DND-41 (cell line): ENCODE measurements at regions not wholly inside any gene's neighbourhood (a gene's known extent, or its start where the extent isn't known, plus 50 kb on each side); places are given as distances from the start of the nearest gene placed in this dataset.

Experiments
- ATAC-seq: fragments of 200-7000 bp; cut with Tn5 transposase; 3 replicates; pipeline ENCODE4 v1.9.1; 2021; ENCODE audit warnings: low read depth; ENCODE audit not compliant: insufficient read depth
- DNase-seq: peaks from one replicate; pipeline ENCODE4 v3.0.0-alpha.2; 2020
- H2AFZ ChIP-seq: 2 replicates; pipeline ENCODE4 v1.6.0; 2012; ENCODE audit warnings: low read depth, low read length
- H3K27ac ChIP-seq: 2 replicates; pipeline ENCODE4 v1.5.1; 2012; ENCODE audit warnings: low read length, inconsistent platforms
- H3K27me3 ChIP-seq: fragments of 200-600 bp; sonication (generic); 2 replicates; pipeline ENCODE4 v1.6.0; 2012; ENCODE audit warnings: low read length, mild to moderate bottlenecking, inconsistent platforms; ENCODE audit not compliant: insufficient read depth, poor library complexity
- H3K36me3 ChIP-seq: 2 replicates; pipeline ENCODE4 v1.5.1; 2012; ENCODE audit warnings: low read length, inconsistent platforms; ENCODE audit not compliant: insufficient read depth
- H3K4me1 ChIP-seq: 2 replicates; pipeline ENCODE4 v1.5.1; 2012; ENCODE audit warnings: mild to moderate bottlenecking, low read length; ENCODE audit not compliant: insufficient read depth
- H3K4me2 ChIP-seq: 2 replicates; pipeline ENCODE4 v1.6.0; 2012; ENCODE audit warnings: mild to moderate bottlenecking, moderate library complexity, low read length, inconsistent platforms; ENCODE audit not compliant: insufficient read depth
- H3K4me3 ChIP-seq, 2 experiments: fragments of 200-600 bp in 1 of 2; shearing (Covaris generic) in 1 of 2; 2 replicates each; pipeline ENCODE4 v1.5.1; 2012 to 2016; ENCODE audit warnings: inconsistent platforms in 2 of 2, low read length in 2 of 2, mild to moderate bottlenecking in 2 of 2, low read depth in 1 of 2, moderate library complexity in 1 of 2
- H3K79me2 ChIP-seq: 2 replicates; pipeline ENCODE4 v1.6.0; 2012; ENCODE audit warnings: low read length, inconsistent platforms; ENCODE audit not compliant: insufficient read depth
- H3K9ac ChIP-seq: 2 replicates; pipeline ENCODE4 v1.6.0; 2012; ENCODE audit warnings: low read depth, mild to moderate bottlenecking, inconsistent platforms, low read length, moderate library complexity
- H3K9me3 ChIP-seq: 2 replicates; pipeline ENCODE4 v1.5.1; 2012; ENCODE audit warnings: low read length, moderate library complexity, mild to moderate bottlenecking, inconsistent platforms; ENCODE audit not compliant: insufficient read depth, severe bottlenecking
- H4K20me1 ChIP-seq: 2 replicates; pipeline ENCODE4 v1.6.0; 2012; ENCODE audit warnings: low read length; ENCODE audit not compliant: insufficient read depth
- CTCF ChIP-seq: IDR thresholded peaks from 2 replicates; pipeline ENCODE4 v1.5.1; 2012; ENCODE audit warnings: borderline replicate concordance, low read length, moderate library complexity, mild to moderate bottlenecking; ENCODE audit not compliant: poor library complexity, severe bottlenecking; ENCODE audit errors: extremely low read depth
- EZH2 ChIP-seq: IDR thresholded peaks from 3 replicates; pipeline ENCODE4 v1.6.1; 2012; ENCODE audit warnings: borderline replicate concordance, low read depth, mild to moderate bottlenecking, moderate library complexity, low read length, inconsistent platforms; ENCODE audit not compliant: severe bottlenecking

- H3K4me2 ChIP-seq, result no peak overlapping the region
- no peak overlapping the region for H3K9ac ChIP-seq
- H2AFZ ChIP-seq, result no peak overlapping the region
- no peaks in the 10 kb centered on the region for H3K36me3 ChIP-seq
- no peak for DNase-seq
- peaks cover 5% of the 10 kb centered on the region for H3K27me3 ChIP-seq
- ATAC-seq, result no peak
- no peak overlapping the region for H3K4me3 ChIP-seq
- no peak overlapping the region for H3K27ac ChIP-seq
- no peaks in the 10 kb centered on the region for H3K4me1 ChIP-seq
- no peak for TF ChIP-seq EZH2
- TF ChIP-seq CTCF, result no peak
- no peaks in the 10 kb centered on the region for H3K9me3 ChIP-seq
- H3K79me2 ChIP-seq, result no peaks in the 10 kb centered on the region
- no peaks in the 10 kb centered on the region for H4K20me1 ChIP-seq
These were observed 171.8 kb downstream of the IER5 start for GRCh38 chr1:181260271-181260670.

- Histone ChIP-seq H3K9me3 (no peaks in the 10 kb centered on the region), H3K79me2 (no peaks in the 10 kb centered on the region), H3K27ac (no peak overlapping the region), H3K4me2 (no peak overlapping the region), H2AFZ (no peak overlapping the region), H3K27me3 (peaks cover 5% of the 10 kb centered on the region), H3K4me3 (no peak overlapping the region), H3K9ac (no peak overlapping the region), H3K4me1 (no peaks in the 10 kb centered on the region), H3K36me3 (no peaks in the 10 kb centered on the region), H4K20me1 (no peaks in the 10 kb centered on the region)
- no peak for ATAC-seq
- TF ChIP-seq CTCF, result no peak
- no peak for TF ChIP-seq EZH2
- no peak for DNase-seq
These were observed 172.5 kb downstream of the IER5 start for GRCh38 chr1:181260994-181261393.

- Histone ChIP-seq H3K4me2 (no peak overlapping the region), H3K79me2 (no peaks in the 10 kb centered on the region), H3K9me3 (no peaks in the 10 kb centered on the region), H3K4me3 (no peak overlapping the region), H3K36me3 (no peaks in the 10 kb centered on the region), H3K4me1 (no peaks in the 10 kb centered on the region), H3K9ac (no peak overlapping the region), H3K27ac (no peak overlapping the region), H4K20me1 (no peaks in the 10 kb centered on the region), H2AFZ (no peak overlapping the region), H3K27me3 (peaks cover 5% of the 10 kb centered on the region)
- no peak for ATAC-seq
- no peak for DNase-seq
- no peak for TF ChIP-seq CTCF
- no peak for TF ChIP-seq EZH2
These were observed 173.6 kb downstream of the IER5 start for GRCh38 chr1:181262069-181262468.

GRCh38 chr1:181263444-181263843 is 174.9 kb downstream of the IER5 start:
- Histone ChIP-seq H3K4me2 (no peak overlapping the region), H3K36me3 (no peaks in the 10 kb centered on the region), H3K27ac (no peak overlapping the region), H3K9ac (no peak overlapping the region), H3K27me3 (no peaks in the 10 kb centered on the region), H3K79me2 (no peaks in the 10 kb centered on the region), H3K9me3 (no peaks in the 10 kb centered on the region), H3K4me1 (no peaks in the 10 kb centered on the region), H3K4me3 (no peak overlapping the region), H4K20me1 (no peaks in the 10 kb centered on the region), H2AFZ (no peak overlapping the region)
- TF ChIP-seq EZH2 (no peak), CTCF (no peak)
- ATAC-seq (no peak), DNase-seq (no peak)
